Transverse colon (tissue), 4 donors: ENCODE measurements at regions not wholly inside any gene's neighbourhood (a gene's known extent, or its start where the extent isn't known, plus 50 kb on each side); places are given as distances from the start of the nearest gene placed in this dataset.

Experiments used
- DNase-seq: peaks from one replicate; pipeline ENCODE4 v3.0.0-alpha.2; 2019
- H3K27ac ChIP-seq, 4 donors: fragments of 200-600 bp; sonication (generic); 2 replicates each; pipeline ENCODE4 v1.5.1; 2016 to 2018; ENCODE audit warnings: inconsistent platforms in 4 of 4
- H3K27me3 ChIP-seq: fragments of 200-600 bp; sonication (generic); 2 replicates; pipeline ENCODE4 v1.5.1; 2017; ENCODE audit warnings: inconsistent platforms
- H3K36me3 ChIP-seq, 4 donors: fragments of 200-600 bp; sonication (generic); 2 replicates each; pipeline ENCODE4 v1.5.1; 2017 to 2019; ENCODE audit warnings: inconsistent platforms in 4 of 4
- H3K4me1 ChIP-seq, 4 donors: fragments of 200-600 bp; sonication (generic); 2 replicates each; pipeline ENCODE4 v1.5.1; 2017 to 2020; ENCODE audit warnings: inconsistent platforms in 4 of 4
- H3K4me3 ChIP-seq, 4 donors: fragments of 200-600 bp; sonication (generic); 1 replicate in 1 of 4; 2 replicates in 3 of 4; pipeline versions ENCODE4 v1.5.1 to v1.6.1; 2017 to 2019; ENCODE audit warnings: inconsistent platforms in 4 of 4
- H3K9me3 ChIP-seq, 2 donors: fragments of 200-600 bp; sonication (generic); 2 replicates each; pipeline ENCODE4 v1.5.1; 2017 to 2019; ENCODE audit warnings: inconsistent platforms in 2 of 2
- CTCF ChIP-seq, 5 experiments: fragments of 200-600 bp in 3 of 5; fragments of 450-650 bp in 2 of 5; sonication (generic) in 3 of 5; IDR thresholded peaks; 1 replicate in 2 of 5; 2 replicates in 3 of 5; pipeline ENCODE4 v1.5.1; 2016 to 2017; ENCODE audit warnings: antibody characterized with exemption in 5 of 5, inconsistent platforms in 3 of 5, mild to moderate bottlenecking in 2 of 5, moderate library complexity in 1 of 5
- EP300 ChIP-seq: sonication (generic); formaldehyde crosslinking; IDR thresholded peaks from one replicate; pipeline ENCODE4 v1.6.1; 2017; ENCODE audit warnings: antibody characterized with exemption, low read depth
- POLR2A ChIP-seq: fragments of 450-650 bp; IDR thresholded peaks from one replicate; pipeline ENCODE4 v1.6.1; 2016; ENCODE audit warnings: antibody characterized with exemption, mild to moderate bottlenecking, moderate library complexity
- POLR2AphosphoS5 ChIP-seq, 3 donors: sonication (generic); formaldehyde crosslinking; IDR thresholded peaks; one replicate each; pipeline ENCODE4 v1.6.1; 2016; ENCODE audit warnings: antibody characterized with exemption in 3 of 3
- WGBS, 2 donors: methylation state at CpG; one replicate each; pipeline ENCODE4 v1.1.5; 2018; ENCODE audit warnings: low coverage in 1 of 2; 5-methylcytosine and 5-hydroxymethylcytosine counted together
- in situ Hi-C, 4 donors: fragments of 200-750 bp; cut with MboI; loops; one replicate each; pipeline versions ENCODE4 v1.15.0 to v1.15.1; 2017; ENCODE audit warnings: low sequenced_read_pairs in 3 of 4, low pct_ligation_motif_present in 1 of 4, low pct_unique_long_range_greater_than_20kb in 1 of 4
- intact Hi-C: fragments of 100-400 bp; cut with DNase I; formaldehyde crosslinking; loops from one replicate; pipeline ENCODE4 v1.15.1; 2023; ENCODE audit warnings: low total_unique reads

DNA sequence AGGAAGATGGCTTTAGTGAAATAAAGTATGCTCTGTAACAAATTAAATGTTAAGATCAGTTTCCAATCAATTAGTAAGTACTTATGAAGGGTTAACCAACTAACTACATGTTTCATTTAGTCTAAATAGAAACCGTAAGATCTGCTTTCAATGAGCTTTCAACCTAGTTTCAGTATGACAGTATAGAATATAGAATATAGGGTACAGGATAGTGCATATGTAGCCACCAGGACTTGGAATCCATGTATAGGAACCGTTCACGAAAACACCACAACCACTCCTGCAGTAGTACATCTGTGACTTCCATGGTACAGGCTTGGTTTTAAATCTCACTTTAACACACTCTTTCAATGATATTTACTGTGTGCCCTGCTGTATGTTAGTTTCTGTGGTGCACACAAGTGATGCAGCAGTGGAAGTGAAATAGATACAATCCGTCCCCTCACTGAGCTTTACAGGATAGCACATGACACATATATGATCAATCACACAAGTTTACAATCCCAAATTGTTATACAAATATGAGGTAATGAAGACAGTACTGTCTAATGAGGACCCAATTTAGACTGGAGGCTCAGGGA, 479.7 kb upstream of the MARCKS start:
- 64 to 87% methylated on average over 1 to 4 of the region's 4 CpGs for WGBS, 2 donors

GRCh38 chr6:113380591-113380990, 476.6 kb upstream of the MARCKS start:
- H3K27ac ChIP-seq = no peak overlapping the region
- intact Hi-C loops = no loop called here
- peaks cover 0 to 3% (median 0%) of the 10 kb centered on the region in 4 donors for H3K4me1 ChIP-seq
- no peak for TF ChIP-seq POLR2A
- no peak for TF ChIP-seq CTCF (IDR thresholded peaks at IDR 0.05)
- no peaks in the 10 kb centered on the region for H3K9me3 ChIP-seq
- H3K36me3 ChIP-seq = no peaks in the 10 kb centered on the region
- H3K27me3 ChIP-seq = no peaks in the 10 kb centered on the region
- DNase-seq = no peak
- in situ Hi-C loops = no loop called here
- WGBS, 2 donors = 60 to 80% methylated on average over 1 to 3 of the region's 3 CpGs
- H3K4me3 ChIP-seq = no peak overlapping the region

More for the DNA sequence above, 479.7 kb upstream of the MARCKS start:
- Histone ChIP-seq H3K36me3 (no peaks in the 10 kb centered on the region), H3K4me1 (peaks cover 0 to 3% (median 0%) of the 10 kb centered on the region in 4 donors), H3K4me3 (no peak overlapping the region), H3K9me3 (no peaks in the 10 kb centered on the region), H3K27ac (no peak overlapping the region), H3K27me3 (no peaks in the 10 kb centered on the region)
- in situ Hi-C loops (no loop called here), intact Hi-C loops (no loop called here)
- no peak for TF ChIP-seq CTCF (IDR thresholded peaks at IDR 0.05)
- no peak for TF ChIP-seq POLR2AphosphoS5 (IDR thresholded peaks at IDR 0.05)
- no peak for TF ChIP-seq POLR2A
- TF ChIP-seq EP300 = no peak
- no peak for DNase-seq

DNA sequence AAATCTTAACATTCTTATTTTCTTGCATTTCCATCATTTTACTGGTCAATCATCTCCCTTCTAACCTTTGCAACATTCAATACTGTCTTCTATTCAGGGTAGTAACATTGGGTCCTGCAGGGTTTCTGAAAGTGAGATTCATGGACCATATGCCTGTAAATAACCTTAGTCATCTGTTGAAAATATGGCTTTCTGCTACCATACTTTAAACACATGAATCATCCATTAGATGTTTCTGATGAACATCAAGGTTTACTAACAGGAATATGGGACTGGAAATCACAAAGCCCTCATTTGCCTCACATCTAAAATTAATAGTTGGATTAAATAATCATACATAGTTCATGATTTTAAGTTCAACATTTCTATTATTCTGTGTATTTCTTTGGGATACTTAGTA, 475.9 kb upstream of the MARCKS start:
- TF ChIP-seq POLR2A (no peak), CTCF (IDR thresholded peaks at IDR 0.05) (no peak), POLR2AphosphoS5 (IDR thresholded peaks at IDR 0.05) (no peak), EP300 (no peak)
- no peaks in the 10 kb centered on the region for H3K36me3 ChIP-seq
- intact Hi-C loops = no loop called here
- H3K4me1 ChIP-seq = peaks cover 0 to 3% (median 0%) of the 10 kb centered on the region in 4 donors
- H3K27ac ChIP-seq = no peak overlapping the region
- no peaks in the 10 kb centered on the region for H3K9me3 ChIP-seq
- in situ Hi-C loops = no loop called here
- no peak for DNase-seq
- no peak overlapping the region for H3K4me3 ChIP-seq
- no peaks in the 10 kb centered on the region for H3K27me3 ChIP-seq

GRCh38 chr6:113381959-113382358, 475.2 kb upstream of the MARCKS start:
- Histone ChIP-seq H3K9me3 (no peaks in the 10 kb centered on the region), H3K4me3 (no peak overlapping the region), H3K27ac (no peak overlapping the region), H3K27me3 (no peaks in the 10 kb centered on the region), H3K4me1 (peaks cover 0 to 3% (median 0%) of the 10 kb centered on the region in 4 donors), H3K36me3 (no peaks in the 10 kb centered on the region)
- intact Hi-C loops = no loop called here
- DNase-seq = peak; percentile 14
- 43 to 45% methylated on average over 1 to 2 of the region's 2 CpGs for WGBS, 2 donors
- in situ Hi-C loops = no loop called here
- TF ChIP-seq POLR2AphosphoS5 (IDR thresholded peaks at IDR 0.05) (no peak), EP300 (no peak), POLR2A (no peak), CTCF (IDR thresholded peaks at IDR 0.05) (no peak)
